ENCODE measurements at regions not wholly inside any gene's neighbourhood (a gene's known extent, or its start where the extent isn't known, plus 50 kb on each side); places are given as distances from the start of the nearest gene placed in this dataset.
A peak's percentile ranks its signal among the peaks of the same experiment; 100 is the strongest.

GRCh38 chr2:59590798-59591197 is 962.7 kb downstream of the BCL11A start:
- H3K4me3 ChIP-seq (ENCODE audit: low read depth, low read length): no peak overlapping the region
- H3K27me3 ChIP-seq: no peaks in the 10 kb centered on the region
- no peak for TF ChIP-seq CTCF (IDR thresholded peaks at IDR 0.05; ENCODE audit: low read depth, low read length)
- no peak for DNase-seq
- no peaks in the 10 kb centered on the region for H3K9me3 ChIP-seq
- H3K4me1 ChIP-seq: no peaks in the 10 kb centered on the region
- H3K36me3 ChIP-seq: no peaks in the 10 kb centered on the region

GRCh38 chr2:59589881-59590280 is 963.6 kb downstream of the BCL11A start:
- DNase-seq: no peak
- Histone ChIP-seq H3K9me3 (no peaks in the 10 kb centered on the region), H3K4me3 (ENCODE audit: low read depth, low read length) (no peak overlapping the region), H3K36me3 (no peaks in the 10 kb centered on the region), H3K27me3 (no peaks in the 10 kb centered on the region), H3K4me1 (no peaks in the 10 kb centered on the region)
- no peak for TF ChIP-seq CTCF (IDR thresholded peaks at IDR 0.05; ENCODE audit: low read depth, low read length)

GRCh38 chr2:59588286-59588685 is 965.2 kb downstream of the BCL11A start:
- Histone ChIP-seq H3K9me3 (no peaks in the 10 kb centered on the region), H3K36me3 (no peaks in the 10 kb centered on the region), H3K4me3 (ENCODE audit: low read depth, low read length) (no peak overlapping the region), H3K27me3 (no peaks in the 10 kb centered on the region), H3K4me1 (no peaks in the 10 kb centered on the region)
- DNase-seq: no peak
- TF ChIP-seq CTCF (IDR thresholded peaks at IDR 0.05; ENCODE audit: low read depth, low read length): no peak

- no peaks in the 10 kb centered on the region for H3K36me3 ChIP-seq
- no peak for TF ChIP-seq CTCF (IDR thresholded peaks at IDR 0.05; ENCODE audit: low read depth, low read length)
- no peak overlapping the region for H3K4me3 ChIP-seq (ENCODE audit: low read depth, low read length)
- H3K9me3 ChIP-seq: no peaks in the 10 kb centered on the region
- no peaks in the 10 kb centered on the region for H3K27me3 ChIP-seq
- DNase-seq: no peak
- no peaks in the 10 kb centered on the region for H3K4me1 ChIP-seq
Measured at GRCh38 chr2:59586176-59586575, 967.3 kb downstream of the BCL11A start.

GRCh38 chr2:59585655-59586054 is 967.8 kb downstream of the BCL11A start:
- no peak overlapping the region for H3K4me3 ChIP-seq (ENCODE audit: low read depth, low read length)
- no peak for DNase-seq
- no peaks in the 10 kb centered on the region for H3K27me3 ChIP-seq
- no peaks in the 10 kb centered on the region for H3K36me3 ChIP-seq
- no peaks in the 10 kb centered on the region for H3K4me1 ChIP-seq
- H3K9me3 ChIP-seq: no peaks in the 10 kb centered on the region
- TF ChIP-seq CTCF (IDR thresholded peaks at IDR 0.05; ENCODE audit: low read depth, low read length): no peak

GRCh38 chr2:59584958-59585357 is 968.5 kb downstream of the BCL11A start:
- TF ChIP-seq CTCF (IDR thresholded peaks at IDR 0.05; ENCODE audit: low read depth, low read length): peak; percentile 30
- Histone ChIP-seq H3K27me3 (no peaks in the 10 kb centered on the region), H3K36me3 (no peaks in the 10 kb centered on the region), H3K4me3 (ENCODE audit: low read depth, low read length) (no peak overlapping the region), H3K9me3 (no peaks in the 10 kb centered on the region), H3K4me1 (no peaks in the 10 kb centered on the region)
- DNase-seq: peak; percentile 6

Measured in BE2C (cell line).